Thoracic aorta (tissue), 2 donors: ENCODE measurements at regions not wholly inside any gene's neighbourhood (a gene's known extent, or its start where the extent isn't known, plus 50 kb on each side); places are given as distances from the start of the nearest gene placed in this dataset.

ENCODE experiments used
- ATAC-seq: fragments of 150-250 bp; one replicate; pipeline ENCODE4 v1.8.0; 2017; ENCODE audit warnings: low read depth; ENCODE audit not compliant: insufficient number of reproducible peaks, low FRiP score
- DNase-seq: peaks from one replicate; pipeline ENCODE4 v3.0.0-alpha.2; 2020; ENCODE audit warnings: low spot score
- H3K27ac ChIP-seq, 2 donors: fragments of 200-600 bp; sonication (generic); 1 replicate in 1 of 2; 2 replicates in 1 of 2; pipeline ENCODE4 v1.5.1; 2016; ENCODE audit warnings: mild to moderate bottlenecking in 2 of 2, moderate library complexity in 2 of 2
- H3K27me3 ChIP-seq: fragments of 200-600 bp; sonication (generic); replicated peaks from 2 replicates; pipeline ENCODE4 v1.6.0; 2016; ENCODE audit warnings: mild to moderate bottlenecking; ENCODE audit not compliant: insufficient read depth
- H3K36me3 ChIP-seq: fragments of 200-600 bp; sonication (generic); one replicate; pipeline ENCODE4 v1.5.1; 2016
- H3K4me1 ChIP-seq, 2 donors: fragments of 200-600 bp; sonication (generic); 1 replicate in 1 of 2; 2 replicates in 1 of 2; pipeline versions ENCODE4 v1.5.1 to v1.6.0; 2016; ENCODE audit warnings: low read depth in 2 of 2, mild to moderate bottlenecking in 1 of 2; ENCODE audit not compliant: control insufficient read depth in 1 of 2
- H3K4me3 ChIP-seq: fragments of 200-600 bp; sonication (generic); 2 replicates; pipeline ENCODE4 v1.5.1; 2016; ENCODE audit warnings: mild to moderate bottlenecking
- H3K9me3 ChIP-seq: fragments of 200-600 bp; sonication (generic); 2 replicates; pipeline ENCODE4 v1.5.1; 2016
- TF ChIP-seq, protein P1 (sequence below): fragments of 200-600 bp; sonication (generic); IDR thresholded peaks from one replicate; pipeline ENCODE4 v1.5.1; 2019; ENCODE audit warnings: antibody characterized with exemption

DNA sequence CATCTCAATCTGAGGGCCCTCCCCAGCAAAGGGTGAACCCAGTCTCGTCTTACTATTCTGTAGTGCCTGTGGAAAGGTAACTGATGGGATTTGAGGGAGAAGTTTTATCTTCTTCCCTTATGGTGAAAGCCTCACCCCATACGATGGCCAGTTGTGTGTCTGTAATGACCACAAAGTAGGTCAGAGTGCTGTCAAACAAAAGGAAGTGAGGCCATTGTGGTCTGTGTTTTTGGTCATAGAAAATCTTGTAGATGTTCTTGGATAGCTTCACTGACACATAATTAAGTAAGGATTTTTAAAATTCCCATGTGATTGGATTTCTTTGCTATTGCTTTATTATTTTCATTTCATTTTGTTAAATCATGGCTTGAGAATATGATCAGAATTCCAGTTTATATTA lies 505.1 kb upstream of the KLF4 start:
- Histone ChIP-seq H3K4me1 (no peaks in the 10 kb centered on the region), H3K27me3 (no peaks in the 10 kb centered on the region), H3K27ac (no peak overlapping the region), H3K9me3 (no peaks in the 10 kb centered on the region), H3K4me3 (no peak overlapping the region), H3K36me3 (no peaks in the 10 kb centered on the region)
- no peak for ATAC-seq
- TF ChIP-seq, protein P1, sequence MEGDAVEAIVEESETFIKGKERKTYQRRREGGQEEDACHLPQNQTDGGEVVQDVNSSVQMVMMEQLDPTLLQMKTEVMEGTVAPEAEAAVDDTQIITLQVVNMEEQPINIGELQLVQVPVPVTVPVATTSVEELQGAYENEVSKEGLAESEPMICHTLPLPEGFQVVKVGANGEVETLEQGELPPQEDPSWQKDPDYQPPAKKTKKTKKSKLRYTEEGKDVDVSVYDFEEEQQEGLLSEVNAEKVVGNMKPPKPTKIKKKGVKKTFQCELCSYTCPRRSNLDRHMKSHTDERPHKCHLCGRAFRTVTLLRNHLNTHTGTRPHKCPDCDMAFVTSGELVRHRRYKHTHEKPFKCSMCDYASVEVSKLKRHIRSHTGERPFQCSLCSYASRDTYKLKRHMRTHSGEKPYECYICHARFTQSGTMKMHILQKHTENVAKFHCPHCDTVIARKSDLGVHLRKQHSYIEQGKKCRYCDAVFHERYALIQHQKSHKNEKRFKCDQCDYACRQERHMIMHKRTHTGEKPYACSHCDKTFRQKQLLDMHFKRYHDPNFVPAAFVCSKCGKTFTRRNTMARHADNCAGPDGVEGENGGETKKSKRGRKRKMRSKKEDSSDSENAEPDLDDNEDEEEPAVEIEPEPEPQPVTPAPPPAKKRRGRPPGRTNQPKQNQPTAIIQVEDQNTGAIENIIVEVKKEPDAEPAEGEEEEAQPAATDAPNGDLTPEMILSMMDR, result no peak
- no peak for DNase-seq

DNA sequence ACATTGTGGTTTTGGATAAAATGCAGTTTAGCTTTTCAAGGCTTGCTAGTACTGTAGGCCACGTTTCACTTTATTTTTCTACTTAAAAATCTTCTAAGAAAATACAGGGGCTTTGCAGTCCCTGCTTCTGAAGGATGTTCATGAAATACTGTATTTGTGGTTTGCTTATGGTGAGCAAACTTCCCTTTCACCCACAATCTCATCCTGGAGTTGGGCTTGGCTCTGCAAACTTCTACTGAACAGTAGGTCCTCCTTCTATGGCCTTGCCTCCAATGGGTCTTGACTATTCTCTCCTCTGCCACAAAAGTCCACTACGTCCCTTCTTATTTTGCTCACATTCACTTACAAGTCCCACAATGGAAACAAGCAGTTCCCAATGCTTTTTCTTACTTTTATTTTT lies 502.7 kb upstream of the KLF4 start:
- Histone ChIP-seq H3K4me3 (no peak overlapping the region), H3K36me3 (no peaks in the 10 kb centered on the region), H3K27ac (no peak overlapping the region), H3K9me3 (no peaks in the 10 kb centered on the region), H3K27me3 (no peaks in the 10 kb centered on the region), H3K4me1 (no peaks in the 10 kb centered on the region)
- no peak for ATAC-seq
- DNase-seq, result no peak
- TF ChIP-seq, protein P1, result no peak

DNA sequence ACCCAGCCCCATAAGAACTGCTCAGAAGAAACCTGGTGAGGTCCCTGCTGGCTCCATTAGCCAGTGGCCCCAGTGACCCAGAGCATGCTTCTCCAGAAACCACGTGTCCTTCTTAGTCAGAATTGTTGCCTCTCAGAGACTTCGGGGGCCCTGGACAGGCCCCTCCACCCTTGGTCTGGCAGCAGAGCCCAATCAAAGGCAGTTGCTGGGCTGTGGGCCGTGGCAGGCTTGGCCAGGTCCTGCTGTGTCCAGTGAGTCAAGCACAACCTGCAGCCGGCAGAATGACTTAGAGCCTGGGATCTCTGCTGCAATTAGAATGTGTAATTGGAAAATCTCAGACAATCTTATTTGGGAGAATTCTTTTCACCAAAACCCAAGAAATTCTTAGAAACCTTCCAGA lies 502.0 kb upstream of the KLF4 start:
- Histone ChIP-seq H3K4me1 (no peaks in the 10 kb centered on the region), H3K4me3 (no peak overlapping the region), H3K36me3 (no peaks in the 10 kb centered on the region), H3K27ac (no peak overlapping the region), H3K27me3 (no peaks in the 10 kb centered on the region), H3K9me3 (no peaks in the 10 kb centered on the region)
- TF ChIP-seq, protein P1, result no peak
- ATAC-seq (no peak), DNase-seq (no peak)

DNA sequence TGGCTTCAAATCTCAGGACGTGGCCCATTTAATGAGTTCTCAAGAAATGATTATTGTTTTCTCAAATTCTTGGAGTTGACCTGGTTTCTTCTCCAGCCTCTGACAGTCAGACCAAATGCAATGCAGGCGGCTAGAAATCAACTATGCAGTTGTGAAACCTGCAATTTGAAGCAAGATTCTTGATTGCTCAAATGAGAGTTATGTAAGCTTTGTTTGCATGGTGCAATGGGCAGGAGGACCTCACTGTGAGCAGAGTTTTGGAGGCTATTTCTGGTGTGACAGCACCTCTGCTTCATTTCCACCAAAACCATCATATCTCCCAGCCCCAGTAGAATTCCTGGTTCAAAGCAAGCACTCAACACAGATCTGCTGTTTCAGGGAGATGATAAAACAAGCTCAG lies 500.0 kb upstream of the KLF4 start:
- H3K9me3 ChIP-seq, result no peaks in the 10 kb centered on the region
- no peak for ATAC-seq
- H3K27me3 ChIP-seq, result no peaks in the 10 kb centered on the region
- H3K36me3 ChIP-seq, result no peaks in the 10 kb centered on the region
- no peak overlapping the region for H3K27ac ChIP-seq
- H3K4me3 ChIP-seq, result no peak overlapping the region
- no peak for DNase-seq
- TF ChIP-seq, protein P1, result no peak
- no peaks in the 10 kb centered on the region for H3K4me1 ChIP-seq

DNA sequence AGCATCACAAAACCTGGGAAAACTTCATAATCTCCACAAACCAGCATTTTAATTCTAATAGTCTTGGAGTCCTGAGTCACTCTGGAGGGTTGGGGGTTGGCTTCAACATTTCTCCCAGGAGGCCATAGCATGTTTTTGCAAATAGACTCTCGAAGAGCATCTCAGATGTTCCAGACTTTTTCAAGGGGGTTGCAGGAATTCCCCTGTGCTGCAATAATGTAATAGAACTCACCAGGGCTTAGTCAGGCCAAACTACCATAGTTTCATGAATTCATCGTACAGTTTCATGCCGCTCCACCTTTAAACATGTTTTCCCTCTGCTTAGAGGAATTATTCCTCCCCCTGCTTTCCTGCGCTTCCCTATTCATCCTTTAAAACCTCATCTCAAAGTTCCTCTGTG lies 499.5 kb upstream of the KLF4 start:
- DNase-seq (no peak), ATAC-seq (no peak)
- H3K27me3 ChIP-seq, result no peaks in the 10 kb centered on the region
- TF ChIP-seq, protein P1, result no peak
- no peak overlapping the region for H3K4me3 ChIP-seq
- H3K4me1 ChIP-seq, result no peaks in the 10 kb centered on the region
- no peaks in the 10 kb centered on the region for H3K36me3 ChIP-seq
- H3K27ac ChIP-seq, result no peak overlapping the region
- H3K9me3 ChIP-seq, result no peaks in the 10 kb centered on the region
